HG03097 (cell line): ENCODE measurements at regions not wholly inside any gene's neighbourhood (a gene's known extent, or its start where the extent isn't known, plus 50 kb on each side); places are given as distances from the start of the nearest gene placed in this dataset.
"Not testable (repeated sequence)": the region's sequence is repeated elsewhere in the genome, so short reads cannot be mapped to it uniquely, and the experiment has no call there.

ENCODE experiments used
- ATAC-seq: cut with Tn5 transposase; IDR thresholded peaks from one replicate; pipeline ENCODE4 v1.9.1; 2021; ENCODE audit not compliant: unreplicated experiment, low FRiP score

DNA sequence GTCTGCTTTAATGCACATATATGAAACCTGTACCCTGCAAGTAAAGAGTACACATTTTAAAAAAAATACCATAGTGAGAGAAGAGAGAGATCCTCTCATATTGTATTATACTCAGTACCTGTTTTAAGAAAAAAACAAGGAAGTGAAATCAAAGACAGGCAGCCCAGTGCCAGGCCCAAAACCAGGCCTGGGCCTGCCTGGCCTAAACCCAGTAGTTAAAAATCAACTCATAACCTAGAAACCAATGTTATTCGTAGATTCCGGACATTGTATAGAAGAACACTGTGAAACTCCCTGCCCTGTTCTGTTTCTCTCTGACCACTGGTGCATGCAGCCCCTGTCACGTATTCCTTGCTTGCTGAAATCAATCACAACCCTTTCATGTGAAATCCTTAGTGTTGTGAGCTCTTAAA, 1078.0 kb upstream of the FAM98A start:
- not testable (repeated sequence) for ATAC-seq

- ATAC-seq: no peak
Observed at GRCh38 chr2:34670482-34670881, 1071.4 kb upstream of the FAM98A start.

GRCh38 chr2:34666821-34667220, 1067.7 kb upstream of the FAM98A start:
- ATAC-seq: no peak

- ATAC-seq: no peak
Observed at GRCh38 chr2:34664266-34664665, 1065.2 kb upstream of the FAM98A start.

DNA sequence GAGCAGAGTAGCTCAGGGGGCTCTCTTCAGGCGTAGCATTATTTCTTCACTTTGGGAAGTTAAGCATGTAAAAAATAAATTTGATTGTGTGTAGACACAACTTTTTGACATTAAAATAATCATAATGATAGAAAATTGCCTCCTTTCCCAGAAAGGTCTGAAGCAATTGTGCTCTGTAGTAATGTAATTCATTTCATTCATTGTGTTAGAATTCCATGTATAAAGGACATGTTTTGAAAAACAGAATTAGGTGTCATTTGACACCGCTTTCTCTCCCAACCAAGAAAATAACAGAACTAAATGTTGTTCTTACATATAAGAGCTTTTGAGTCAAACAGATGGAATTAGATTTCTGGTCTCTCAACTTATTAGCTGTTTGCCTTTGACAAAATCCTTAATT, 1064.2 kb upstream of the FAM98A start:
- no peak for ATAC-seq

DNA sequence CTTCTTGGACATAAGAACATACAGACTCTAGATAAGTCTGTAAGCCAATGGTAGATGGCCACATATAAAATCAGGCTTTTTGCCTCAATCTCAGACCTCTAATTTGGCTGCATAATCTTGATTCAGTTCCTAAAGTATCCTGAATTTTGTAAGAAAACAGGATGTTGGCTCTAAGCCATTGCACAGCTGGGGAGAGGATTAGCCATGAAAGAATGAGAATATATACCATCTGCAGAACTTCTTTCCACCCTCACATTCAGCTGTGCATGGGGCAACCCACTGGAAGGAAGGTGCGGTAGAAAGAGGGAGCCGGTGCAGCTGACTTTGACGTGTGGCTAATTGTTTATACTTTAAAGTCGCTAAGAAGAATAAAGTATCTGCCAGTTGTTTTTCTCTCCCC, 1061.6 kb upstream of the FAM98A start:
- ATAC-seq: no peak

GRCh38 chr2:34656632-34657031, 1057.5 kb upstream of the FAM98A start:
- ATAC-seq: peak; percentile 68

- no peak for ATAC-seq
Observed at GRCh38 chr2:34652636-34653035, 1053.5 kb upstream of the FAM98A start.

DNA sequence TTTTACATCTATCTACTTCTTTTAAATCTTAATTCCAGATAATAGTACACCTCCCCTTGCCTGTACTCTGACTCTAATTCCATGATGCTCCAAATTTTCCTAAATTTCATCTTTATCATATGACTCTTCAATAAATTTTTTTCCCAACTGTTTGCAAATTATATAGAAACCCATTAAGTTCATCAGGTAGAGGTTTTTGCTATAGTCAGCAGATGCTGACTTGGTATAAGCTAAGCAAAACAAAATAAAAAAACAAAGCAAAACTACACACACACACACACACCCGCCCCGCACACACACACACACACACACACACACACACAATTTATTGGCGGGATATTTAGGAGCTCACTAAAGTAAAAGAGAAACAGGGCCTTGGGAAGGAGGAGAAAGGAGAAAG, 1047.8 kb upstream of the FAM98A start:
- ATAC-seq: no peak

DNA sequence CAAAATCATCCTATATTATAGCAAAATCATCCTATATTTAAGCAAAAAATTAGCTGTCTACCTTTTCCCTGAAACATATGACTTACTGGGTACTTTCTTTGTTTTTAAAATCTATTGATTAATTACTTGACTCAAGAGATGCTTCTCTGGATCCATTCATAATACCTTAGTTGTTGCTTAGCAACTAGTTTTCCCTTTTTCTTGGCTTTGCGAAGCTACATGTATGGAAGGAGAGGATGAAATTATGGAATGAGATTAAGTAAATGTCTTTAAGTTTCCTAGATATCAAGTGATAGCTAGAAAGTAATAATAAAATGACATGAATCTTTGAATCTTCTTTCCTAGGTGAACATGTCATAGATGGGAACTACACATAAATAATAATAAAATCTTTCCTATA, 1033.2 kb upstream of the FAM98A start:
- ATAC-seq: no peak

GRCh38 chr2:34627003-34627402, 1027.9 kb upstream of the FAM98A start:
- no peak for ATAC-seq

GRCh38 chr2:34604164-34604563, 1005.1 kb upstream of the FAM98A start:
- no peak for ATAC-seq

DNA sequence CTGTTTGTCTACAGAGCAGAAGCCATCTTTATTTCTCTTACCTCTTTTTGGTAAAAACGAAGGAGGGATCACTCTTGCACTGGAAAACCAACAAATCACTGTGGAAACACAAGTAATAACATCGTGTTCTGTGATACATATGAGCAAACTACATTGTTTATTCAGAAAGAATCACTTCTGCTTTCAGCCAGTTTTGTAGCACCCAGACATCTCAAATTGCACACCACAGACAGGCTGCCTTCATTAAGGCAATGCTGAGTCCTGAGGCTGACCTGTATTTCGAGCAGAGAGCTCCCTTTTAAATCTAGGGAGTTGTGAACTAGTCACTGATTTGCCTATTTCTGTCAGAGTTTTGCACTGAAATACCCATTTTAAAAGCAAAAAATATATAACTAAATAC, 1003.2 kb upstream of the FAM98A start:
- no peak for ATAC-seq

DNA sequence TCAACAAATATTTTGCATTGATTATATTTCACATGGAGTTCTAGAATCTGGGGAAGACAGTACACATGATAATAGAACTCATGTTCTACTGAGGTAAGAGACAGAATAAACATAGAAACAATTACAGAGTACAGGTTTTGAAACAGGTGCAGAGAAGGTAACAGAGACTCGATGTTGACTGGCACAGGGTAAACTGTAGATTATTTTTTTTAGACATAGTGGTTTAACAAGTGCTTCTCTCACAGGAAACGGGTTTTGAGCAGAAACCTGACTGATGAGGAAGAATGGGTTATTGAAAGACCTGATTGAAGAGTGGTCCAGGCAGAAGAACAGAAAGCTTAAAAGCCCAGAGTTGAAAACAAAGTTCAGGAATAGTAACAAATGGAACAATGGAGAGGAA, 1002.5 kb upstream of the FAM98A start:
- no peak for ATAC-seq

GRCh38 chr2:34578641-34579040, 979.5 kb upstream of the FAM98A start:
- ATAC-seq: no peak

GRCh38 chr2:34570266-34570872, 971.3 kb upstream of the FAM98A start:
- ATAC-seq: no peak

- ATAC-seq: no peak
Observed at GRCh38 chr2:34567128-34567527, 968.0 kb upstream of the FAM98A start.

GRCh38 chr2:34552337-34552736, 953.2 kb upstream of the FAM98A start:
- no peak for ATAC-seq

DNA sequence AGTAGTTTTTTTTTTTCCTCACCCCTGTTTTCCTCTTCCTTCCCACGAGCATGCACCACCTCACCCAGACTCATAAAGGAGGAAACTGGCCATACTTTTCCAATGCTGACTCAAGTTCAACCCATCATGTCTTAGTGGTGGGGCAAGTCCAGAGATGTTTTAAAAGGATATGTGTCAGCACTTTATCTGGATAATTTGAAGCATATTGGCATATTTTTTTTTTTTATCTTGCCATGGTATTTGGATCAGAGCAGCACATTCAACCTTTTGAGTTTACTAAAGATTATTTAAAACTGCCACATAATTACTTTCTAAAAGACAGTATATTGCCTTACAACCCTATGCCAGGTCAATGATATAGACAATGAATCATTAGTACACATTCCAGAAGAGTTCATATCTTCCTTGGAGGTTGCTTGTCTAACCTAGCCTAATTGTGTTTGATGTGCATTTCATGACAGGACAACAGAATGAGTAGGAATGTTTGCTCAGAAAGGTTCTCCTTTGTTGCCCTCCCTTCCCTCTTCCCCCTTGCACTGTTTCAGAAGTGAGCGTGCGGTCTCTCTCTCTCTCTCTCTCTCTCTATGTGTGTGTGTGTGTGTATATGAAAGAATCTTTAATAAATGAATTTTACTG, 950.7 kb upstream of the FAM98A start:
- ATAC-seq: no peak

DNA sequence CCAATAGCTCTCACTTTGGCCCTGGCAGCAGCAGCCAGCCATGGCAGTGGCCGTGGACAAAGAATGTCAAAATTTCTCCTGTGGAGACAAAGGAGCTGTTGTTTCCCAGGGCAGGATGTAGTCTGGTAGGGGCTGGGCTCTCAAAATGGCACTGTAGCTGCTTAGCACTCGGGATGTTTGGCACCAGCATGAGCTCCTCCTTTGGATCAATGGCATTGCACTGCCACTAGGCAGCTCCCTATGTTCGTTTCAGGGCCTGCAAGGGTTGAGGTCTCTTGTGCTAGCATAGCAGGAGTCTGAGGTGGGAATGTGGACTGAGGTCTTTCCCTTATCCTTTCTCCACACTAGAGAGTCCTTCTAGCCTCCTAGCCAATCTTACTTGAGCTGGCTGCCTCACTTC, 948.8 kb upstream of the FAM98A start:
- no peak for ATAC-seq

DNA sequence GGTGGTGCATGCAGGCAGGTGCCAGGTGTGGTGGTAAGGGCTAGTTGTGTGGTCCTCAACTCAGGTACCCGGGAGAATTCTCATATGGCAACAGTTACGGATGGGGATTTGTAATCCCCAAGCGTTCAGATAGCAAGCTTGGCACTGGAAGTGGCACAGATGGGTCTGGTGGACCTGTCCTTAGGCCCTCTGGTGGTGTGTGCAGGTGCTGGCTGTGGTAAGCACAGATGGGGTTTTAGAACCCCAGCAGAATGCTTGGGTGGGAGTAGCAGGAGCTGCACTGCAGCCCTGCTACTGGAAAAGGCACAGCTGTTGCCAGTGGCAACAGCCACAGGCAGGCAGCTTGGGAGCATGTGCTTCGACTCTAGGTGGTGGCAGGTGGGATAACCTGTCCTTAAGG, 948.2 kb upstream of the FAM98A start:
- no peak for ATAC-seq

- no peak for ATAC-seq
Observed at GRCh38 chr2:34545486-34546136, 946.5 kb upstream of the FAM98A start.
